Fibroblast of lung (primary cell): ENCODE measurements at regions not wholly inside any gene's neighbourhood (a gene's known extent, or its start where the extent isn't known, plus 50 kb on each side); places are given as distances from the start of the nearest gene placed in this dataset.

Experiments used
- DNase-seq, 2 donors: peaks; one replicate each; pipeline versions ENCODE4 v3.0.0 to v3.0.0-alpha.2; 2010; ENCODE audit warnings: low read depth in 2 of 2
- H2AFZ ChIP-seq: 2 replicates; pipeline ENCODE4 v1.5.1; 2012; ENCODE audit warnings: low read length, control low read depth, inconsistent platforms
- H3K27ac ChIP-seq: 2 replicates; pipeline ENCODE4 v1.5.1; 2011; ENCODE audit warnings: low read length, control low read depth; ENCODE audit not compliant: insufficient read depth
- H3K27me3 ChIP-seq: 2 replicates; pipeline ENCODE4 v1.5.1; 2011; ENCODE audit warnings: mild to moderate bottlenecking, low read length; ENCODE audit not compliant: control insufficient read depth, insufficient read depth
- H3K36me3 ChIP-seq: 2 replicates; pipeline ENCODE4 v1.5.1; 2011; ENCODE audit warnings: low read length; ENCODE audit not compliant: control insufficient read depth, insufficient read depth
- H3K4me1 ChIP-seq: 2 replicates; pipeline ENCODE4 v1.5.1; 2011; ENCODE audit warnings: low read length; ENCODE audit not compliant: control insufficient read depth, insufficient read depth; ENCODE audit errors: extremely low read depth
- H3K4me2 ChIP-seq: 2 replicates; pipeline ENCODE4 v1.5.1; 2011; ENCODE audit warnings: low read length, control low read depth; ENCODE audit not compliant: insufficient read depth; ENCODE audit errors: extremely low read depth
- H3K4me3 ChIP-seq, 4 experiments: fragments of 200-600 bp in 1 of 4; sonication (generic) in 1 of 4; replicated peaks in 1 of 4; 2 replicates each; pipeline ENCODE4 v1.5.1; 2011 to 2016; ENCODE audit warnings: low read length in 4 of 4, low read depth in 3 of 4, mild to moderate bottlenecking in 3 of 4, control low read depth in 2 of 4, inconsistent platforms in 1 of 4, mixed read lengths in 1 of 4; ENCODE audit not compliant: insufficient read depth in 1 of 4; ENCODE audit errors: control extremely low read depth in 1 of 4
- H3K79me2 ChIP-seq: 2 replicates; pipeline ENCODE4 v1.5.1; 2012; ENCODE audit warnings: mild to moderate bottlenecking, low read length, inconsistent platforms; ENCODE audit not compliant: control insufficient read depth, insufficient read depth
- H3K9ac ChIP-seq: 2 replicates; pipeline ENCODE4 v1.5.1; 2011; ENCODE audit warnings: mild to moderate bottlenecking, low read length, control low read depth; ENCODE audit not compliant: insufficient read depth
- H3K9me3 ChIP-seq: 2 replicates; pipeline ENCODE4 v1.5.1; 2012; ENCODE audit warnings: low read depth, low read length; ENCODE audit not compliant: control insufficient read depth, insufficient read depth
- H4K20me1 ChIP-seq: 2 replicates; pipeline ENCODE4 v1.5.1; 2011; ENCODE audit warnings: low read length; ENCODE audit not compliant: control insufficient read depth, insufficient read depth; ENCODE audit errors: extremely low read depth
- EZH2 ChIP-seq: IDR thresholded peaks from 2 replicates; pipeline ENCODE4 v1.5.1; 2012; ENCODE audit warnings: low read length, control low read depth, mild to moderate bottlenecking; ENCODE audit errors: missing control alignments
- TF ChIP-seq, protein P1 (sequence below), 2 donors: IDR thresholded peaks in 1 of 2; conservative IDR thresholded peaks in 1 of 2; 1 replicate in 1 of 2; 2 replicates in 1 of 2; pipeline ENCODE4 v1.5.1; 2011 to 2012; ENCODE audit warnings: low read length in 2 of 2, control low read depth in 1 of 2, inconsistent platforms in 1 of 2, low read depth in 1 of 2, mild to moderate bottlenecking in 1 of 2

DNA sequence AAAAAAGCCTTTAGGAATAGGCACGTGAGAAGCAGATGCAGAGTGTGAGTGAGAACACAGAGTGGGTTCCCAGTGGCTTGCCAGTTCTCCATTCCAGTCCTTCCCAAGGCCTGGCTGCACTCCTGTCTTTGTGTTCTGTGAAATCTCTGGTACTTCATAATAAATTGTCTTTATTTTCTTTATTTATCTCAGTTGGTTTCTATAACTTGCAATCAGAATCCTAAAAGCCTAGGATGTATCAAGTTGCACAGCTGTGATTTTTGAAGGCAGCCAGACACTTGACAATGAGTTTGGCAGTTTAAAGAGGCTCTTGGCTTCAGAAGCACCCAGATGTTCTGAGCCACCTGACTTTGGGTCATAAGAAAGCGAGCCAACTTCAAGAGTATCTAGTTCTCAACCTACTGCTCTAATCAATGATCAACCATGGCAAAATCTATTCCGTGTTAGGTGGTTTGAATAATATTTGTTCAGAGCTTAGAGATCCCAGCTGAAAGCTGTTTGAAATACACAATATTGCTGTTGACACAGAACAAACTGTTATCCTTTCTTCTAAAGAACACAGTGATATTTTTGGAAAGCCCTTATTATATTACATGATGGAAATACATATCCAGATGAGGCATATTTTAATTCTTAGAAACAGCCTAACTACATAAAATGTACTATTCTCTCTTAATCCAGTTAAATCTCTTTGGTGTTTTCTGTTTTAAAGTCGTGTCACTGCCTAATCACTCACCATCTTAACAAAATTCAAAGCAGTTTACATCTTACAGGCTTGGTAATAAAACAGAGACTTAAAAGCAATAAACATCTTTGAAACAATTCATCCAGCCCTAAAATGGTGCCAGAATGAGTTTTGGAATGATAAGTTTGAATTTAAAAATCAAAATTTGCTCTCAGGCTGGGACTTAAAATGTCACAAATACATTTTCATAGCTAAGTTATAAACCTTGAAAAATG, 483.0 kb upstream of the NBEA start:
- no peaks in the 10 kb centered on the region for H3K9me3 ChIP-seq
- H2AFZ ChIP-seq, result no peak overlapping the region
- H3K36me3 ChIP-seq, result no peaks in the 10 kb centered on the region
- H3K9ac ChIP-seq, result no peak overlapping the region
- H4K20me1 ChIP-seq, result no peaks in the 10 kb centered on the region
- H3K27me3 ChIP-seq, result no peaks in the 10 kb centered on the region
- TF ChIP-seq, protein P1, sequence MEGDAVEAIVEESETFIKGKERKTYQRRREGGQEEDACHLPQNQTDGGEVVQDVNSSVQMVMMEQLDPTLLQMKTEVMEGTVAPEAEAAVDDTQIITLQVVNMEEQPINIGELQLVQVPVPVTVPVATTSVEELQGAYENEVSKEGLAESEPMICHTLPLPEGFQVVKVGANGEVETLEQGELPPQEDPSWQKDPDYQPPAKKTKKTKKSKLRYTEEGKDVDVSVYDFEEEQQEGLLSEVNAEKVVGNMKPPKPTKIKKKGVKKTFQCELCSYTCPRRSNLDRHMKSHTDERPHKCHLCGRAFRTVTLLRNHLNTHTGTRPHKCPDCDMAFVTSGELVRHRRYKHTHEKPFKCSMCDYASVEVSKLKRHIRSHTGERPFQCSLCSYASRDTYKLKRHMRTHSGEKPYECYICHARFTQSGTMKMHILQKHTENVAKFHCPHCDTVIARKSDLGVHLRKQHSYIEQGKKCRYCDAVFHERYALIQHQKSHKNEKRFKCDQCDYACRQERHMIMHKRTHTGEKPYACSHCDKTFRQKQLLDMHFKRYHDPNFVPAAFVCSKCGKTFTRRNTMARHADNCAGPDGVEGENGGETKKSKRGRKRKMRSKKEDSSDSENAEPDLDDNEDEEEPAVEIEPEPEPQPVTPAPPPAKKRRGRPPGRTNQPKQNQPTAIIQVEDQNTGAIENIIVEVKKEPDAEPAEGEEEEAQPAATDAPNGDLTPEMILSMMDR (conservative IDR thresholded peaks at IDR 0.05 in 1 of 2, IDR thresholded peaks at IDR 0.05 in 1 of 2; ENCODE audit: low read depth in 1 of 2, low read length in 2 of 2), result no peak
- no peak for TF ChIP-seq EZH2
- peaks cover 5% of the 10 kb centered on the region for H3K4me1 ChIP-seq
- DNase-seq, result peak in 1 of 2 donors; percentile 66
- H3K4me3 ChIP-seq, result no peak overlapping the region
- no peak overlapping the region for H3K27ac ChIP-seq
- H3K79me2 ChIP-seq, result no peaks in the 10 kb centered on the region
- H3K4me2 ChIP-seq, result no peak overlapping the region

DNA sequence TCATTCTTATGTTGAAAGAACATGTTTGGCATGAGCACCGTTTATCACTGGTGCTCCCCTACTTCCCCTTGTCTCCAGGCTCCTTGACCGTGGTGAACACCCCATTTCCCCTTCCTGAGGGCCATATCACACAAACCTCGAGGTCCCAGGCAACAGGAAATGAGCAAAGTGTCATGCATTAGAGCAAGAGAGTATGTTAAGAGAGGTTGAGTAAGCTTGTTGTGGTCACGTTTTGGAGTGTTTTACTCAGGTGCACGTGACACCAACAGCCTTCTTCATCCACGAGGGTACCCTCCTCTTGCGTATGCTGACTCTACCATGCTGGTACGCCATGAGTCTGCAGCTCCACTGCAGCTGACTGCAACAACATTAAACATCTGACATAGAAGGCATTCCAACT, 482.2 kb upstream of the NBEA start:
- Histone ChIP-seq H3K27me3 (no peaks in the 10 kb centered on the region), H2AFZ (no peak overlapping the region), H3K27ac (no peak overlapping the region), H4K20me1 (no peaks in the 10 kb centered on the region), H3K79me2 (no peaks in the 10 kb centered on the region), H3K9ac (no peak overlapping the region), H3K36me3 (no peaks in the 10 kb centered on the region), H3K4me3 (no peak overlapping the region), H3K4me1 (peaks cover 5% of the 10 kb centered on the region), H3K9me3 (no peaks in the 10 kb centered on the region), H3K4me2 (no peak overlapping the region)
- DNase-seq, result no peak
- no peak for TF ChIP-seq EZH2
- TF ChIP-seq, protein P1 (conservative IDR thresholded peaks at IDR 0.05 in 1 of 2, IDR thresholded peaks at IDR 0.05 in 1 of 2; ENCODE audit: low read depth in 1 of 2, low read length in 2 of 2), result no peak

DNA sequence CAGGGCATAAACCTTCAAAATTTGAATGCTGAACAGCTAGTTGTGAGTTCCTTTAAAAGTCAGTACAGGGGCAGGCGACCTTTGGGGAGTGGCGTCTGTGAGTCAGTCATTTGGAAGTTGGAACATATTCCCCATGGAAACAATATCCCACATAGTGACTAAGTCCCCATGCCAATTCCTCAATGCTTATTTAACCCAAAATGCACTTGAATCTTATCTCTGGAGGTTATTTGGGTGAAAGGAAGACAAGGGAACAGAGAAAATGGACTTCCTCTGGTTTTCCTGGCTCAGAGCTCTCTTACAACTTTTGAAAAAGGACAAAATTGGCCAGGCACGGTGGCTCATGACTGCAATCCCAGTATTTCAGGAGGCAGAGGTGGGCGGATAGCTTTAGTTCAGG, 479.2 kb upstream of the NBEA start:
- no peak overlapping the region for H3K27ac ChIP-seq
- no peaks in the 10 kb centered on the region for H3K27me3 ChIP-seq
- H3K4me1 ChIP-seq, result peaks cover 5% of the 10 kb centered on the region
- TF ChIP-seq, protein P1 (conservative IDR thresholded peaks at IDR 0.05 in 1 of 2, IDR thresholded peaks at IDR 0.05 in 1 of 2; ENCODE audit: low read depth in 1 of 2, low read length in 2 of 2), result no peak
- TF ChIP-seq EZH2, result no peak
- no peaks in the 10 kb centered on the region for H3K9me3 ChIP-seq
- no peak overlapping the region for H3K4me3 ChIP-seq
- H4K20me1 ChIP-seq, result no peaks in the 10 kb centered on the region
- no peaks in the 10 kb centered on the region for H3K36me3 ChIP-seq
- no peak overlapping the region for H2AFZ ChIP-seq
- no peak overlapping the region for H3K9ac ChIP-seq
- no peak overlapping the region for H3K4me2 ChIP-seq
- H3K79me2 ChIP-seq, result no peaks in the 10 kb centered on the region
- peak; percentile 71 to 87 for DNase-seq
